ENCODE measurements at regions not wholly inside any gene's neighbourhood (a gene's known extent, or its start where the extent isn't known, plus 50 kb on each side); places are given as distances from the start of the nearest gene placed in this dataset.

DNA sequence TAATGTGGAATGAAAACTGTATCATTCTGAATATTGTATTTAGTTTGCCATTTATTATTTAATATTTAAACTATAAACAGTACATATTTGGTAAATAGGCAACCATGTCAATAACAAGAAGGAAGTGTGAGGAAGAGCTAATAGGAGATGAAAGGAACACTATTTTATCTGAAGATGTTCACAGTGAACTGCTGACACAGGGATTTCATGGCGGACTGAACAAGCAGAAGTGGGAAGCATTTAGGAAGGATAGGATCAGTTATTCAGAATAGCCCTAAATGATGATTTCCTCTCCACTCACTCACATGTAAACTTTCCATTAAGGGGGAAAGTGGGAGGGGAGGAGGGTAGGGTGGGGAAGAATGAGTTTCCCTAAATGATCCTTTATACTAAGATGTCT lies 682.4 kb downstream of the TOX3 start:
- TF ChIP-seq CTCF (conservative IDR thresholded peaks at IDR 0.05) (no peak), EZH2 (IDR thresholded peaks at IDR 0.05; ENCODE audit: low read depth) (no peak)
